ENCODE measurements at regions not wholly inside any gene's neighbourhood (a gene's known extent, or its start where the extent isn't known, plus 50 kb on each side); places are given as distances from the start of the nearest gene placed in this dataset.

DNA sequence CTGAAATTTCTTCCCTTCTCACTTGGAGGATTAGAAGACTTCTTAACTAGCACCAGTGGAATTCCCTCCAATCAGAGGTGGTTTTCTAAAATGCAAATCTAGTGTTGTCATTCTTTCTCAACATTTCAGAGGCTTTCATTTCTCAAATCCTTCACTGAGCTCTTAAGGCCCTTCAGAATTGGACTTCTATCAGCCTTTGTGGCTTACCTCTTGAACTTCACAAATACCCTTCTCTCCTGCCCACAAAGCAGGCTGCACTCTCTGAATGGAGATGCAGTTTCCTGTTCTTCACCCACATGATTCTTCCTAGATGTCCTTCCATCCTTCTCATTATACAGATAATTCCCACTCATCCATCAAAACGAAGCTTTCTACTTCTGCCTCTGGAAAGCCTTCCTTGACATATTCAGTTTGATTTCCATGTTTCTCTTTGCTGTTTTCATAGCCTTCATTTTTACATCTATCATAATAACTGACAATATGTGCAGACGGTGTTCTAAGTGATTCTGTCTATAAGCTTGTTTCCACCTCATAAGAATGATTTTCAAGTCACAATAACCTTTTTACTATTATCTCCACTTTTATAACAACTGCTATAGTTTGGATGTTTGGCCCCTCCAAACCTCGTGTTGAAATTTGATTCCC is 123.1 kb upstream of the GPR12 start:
- TF ChIP-seq, protein P1, sequence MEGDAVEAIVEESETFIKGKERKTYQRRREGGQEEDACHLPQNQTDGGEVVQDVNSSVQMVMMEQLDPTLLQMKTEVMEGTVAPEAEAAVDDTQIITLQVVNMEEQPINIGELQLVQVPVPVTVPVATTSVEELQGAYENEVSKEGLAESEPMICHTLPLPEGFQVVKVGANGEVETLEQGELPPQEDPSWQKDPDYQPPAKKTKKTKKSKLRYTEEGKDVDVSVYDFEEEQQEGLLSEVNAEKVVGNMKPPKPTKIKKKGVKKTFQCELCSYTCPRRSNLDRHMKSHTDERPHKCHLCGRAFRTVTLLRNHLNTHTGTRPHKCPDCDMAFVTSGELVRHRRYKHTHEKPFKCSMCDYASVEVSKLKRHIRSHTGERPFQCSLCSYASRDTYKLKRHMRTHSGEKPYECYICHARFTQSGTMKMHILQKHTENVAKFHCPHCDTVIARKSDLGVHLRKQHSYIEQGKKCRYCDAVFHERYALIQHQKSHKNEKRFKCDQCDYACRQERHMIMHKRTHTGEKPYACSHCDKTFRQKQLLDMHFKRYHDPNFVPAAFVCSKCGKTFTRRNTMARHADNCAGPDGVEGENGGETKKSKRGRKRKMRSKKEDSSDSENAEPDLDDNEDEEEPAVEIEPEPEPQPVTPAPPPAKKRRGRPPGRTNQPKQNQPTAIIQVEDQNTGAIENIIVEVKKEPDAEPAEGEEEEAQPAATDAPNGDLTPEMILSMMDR (IDR thresholded peaks at IDR 0.05; ENCODE audit: poor library complexity), result no peak
- no peak for TF ChIP-seq EZH2phosphoT487 (IDR thresholded peaks at IDR 0.05; ENCODE audit: low read depth, severe bottlenecking, unreplicated experiment)
